ENCODE measurements at regions not wholly inside any gene's neighbourhood (a gene's known extent, or its start where the extent isn't known, plus 50 kb on each side); places are given as distances from the start of the nearest gene placed in this dataset.

DNA sequence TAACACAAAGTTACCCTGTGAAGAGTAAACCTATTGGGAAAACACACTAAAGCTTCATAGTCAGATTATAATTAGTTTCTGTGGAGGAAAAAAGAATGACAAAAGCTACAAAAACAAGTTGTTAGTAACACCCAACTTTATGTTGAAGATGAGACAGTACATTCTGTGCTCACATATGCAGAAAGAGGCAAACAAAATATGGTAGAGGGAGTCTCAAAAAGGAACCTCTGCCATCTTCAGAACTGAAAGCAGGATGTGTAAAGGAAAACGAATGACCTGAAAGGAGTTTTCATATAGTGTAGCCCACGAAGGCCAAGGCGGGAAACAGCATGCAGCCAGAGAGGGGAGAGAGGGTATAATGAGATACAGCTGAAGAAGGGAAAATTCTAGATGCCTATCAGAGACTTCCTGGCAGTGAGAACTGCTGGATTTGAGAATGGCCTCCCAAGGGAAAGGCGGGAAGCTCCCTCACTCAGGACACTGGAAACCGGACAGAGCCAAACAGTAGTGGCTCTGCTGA lies 84.1 kb upstream of the HEY2 start:
- Histone ChIP-seq H3K9ac (ENCODE audit: low read length) (no peak overlapping the region), H3K4me1 (ENCODE audit: insufficient read depth, low read length, severe bottlenecking) (peaks cover 23% of the 10 kb centered on the region), H4K20me1 (ENCODE audit: insufficient read depth, low read length) (no peaks in the 10 kb centered on the region), H3K36me3 (ENCODE audit: insufficient read depth, low read length) (no peaks in the 10 kb centered on the region; the same call in 1 of the 2 replicates), H3K4me2 (ENCODE audit: low read length) (no peak overlapping the region), H3K9me2 (ENCODE audit: low read depth, low read length) (no peaks in the 10 kb centered on the region), H3F3A (ENCODE audit: insufficient read depth, low read length) (no peaks in the 10 kb centered on the region), H3K79me2 (ENCODE audit: insufficient read depth, low read length) (no peaks in the 10 kb centered on the region), H3K9me3 (ENCODE audit: low read length) (no peaks in the 10 kb centered on the region), H2AFZ (ENCODE audit: low read length) (no peak overlapping the region), H3K27me3 (ENCODE audit: insufficient read depth, low read length) (no peaks in the 10 kb centered on the region), H3K4me3 (ENCODE audit: low read depth, low read length, poor library complexity, severe bottlenecking) (no peak overlapping the region), H3K27ac (ENCODE audit: low read depth, low read length, poor library complexity, severe bottlenecking) (no peak overlapping the region)
- TF ChIP-seq, protein P1, sequence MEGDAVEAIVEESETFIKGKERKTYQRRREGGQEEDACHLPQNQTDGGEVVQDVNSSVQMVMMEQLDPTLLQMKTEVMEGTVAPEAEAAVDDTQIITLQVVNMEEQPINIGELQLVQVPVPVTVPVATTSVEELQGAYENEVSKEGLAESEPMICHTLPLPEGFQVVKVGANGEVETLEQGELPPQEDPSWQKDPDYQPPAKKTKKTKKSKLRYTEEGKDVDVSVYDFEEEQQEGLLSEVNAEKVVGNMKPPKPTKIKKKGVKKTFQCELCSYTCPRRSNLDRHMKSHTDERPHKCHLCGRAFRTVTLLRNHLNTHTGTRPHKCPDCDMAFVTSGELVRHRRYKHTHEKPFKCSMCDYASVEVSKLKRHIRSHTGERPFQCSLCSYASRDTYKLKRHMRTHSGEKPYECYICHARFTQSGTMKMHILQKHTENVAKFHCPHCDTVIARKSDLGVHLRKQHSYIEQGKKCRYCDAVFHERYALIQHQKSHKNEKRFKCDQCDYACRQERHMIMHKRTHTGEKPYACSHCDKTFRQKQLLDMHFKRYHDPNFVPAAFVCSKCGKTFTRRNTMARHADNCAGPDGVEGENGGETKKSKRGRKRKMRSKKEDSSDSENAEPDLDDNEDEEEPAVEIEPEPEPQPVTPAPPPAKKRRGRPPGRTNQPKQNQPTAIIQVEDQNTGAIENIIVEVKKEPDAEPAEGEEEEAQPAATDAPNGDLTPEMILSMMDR (IDR thresholded peaks at IDR 0.05; ENCODE audit: low read length): no peak
- TF ChIP-seq EZH2 (IDR thresholded peaks at IDR 0.05; ENCODE audit: borderline replicate concordance, low read length): no peak

DNA sequence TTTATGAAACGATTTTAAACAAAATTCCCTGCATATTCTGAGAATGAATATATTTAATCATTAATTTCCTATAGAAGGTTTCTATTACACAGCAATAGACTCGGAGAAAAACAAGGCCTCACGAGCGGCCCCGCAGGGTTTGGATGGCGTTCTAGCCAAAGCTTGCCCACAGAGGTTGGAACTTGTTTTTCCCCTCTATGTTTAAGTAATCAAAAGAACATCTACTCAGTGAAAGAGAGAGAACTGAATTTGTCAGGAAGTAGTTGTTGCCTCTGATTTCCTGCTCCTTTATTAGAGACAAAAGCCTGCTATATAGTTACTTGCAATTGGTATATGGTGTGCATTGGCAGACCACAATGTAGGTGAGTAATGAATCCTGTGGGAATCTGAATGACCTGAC lies 82.1 kb upstream of the HEY2 start:
- Histone ChIP-seq H3K4me1 (ENCODE audit: insufficient read depth, low read length, severe bottlenecking) (peaks cover 23% of the 10 kb centered on the region), H4K20me1 (ENCODE audit: insufficient read depth, low read length) (no peaks in the 10 kb centered on the region), H3F3A (ENCODE audit: insufficient read depth, low read length) (no peaks in the 10 kb centered on the region), H3K9me3 (ENCODE audit: low read length) (no peaks in the 10 kb centered on the region), H3K27me3 (ENCODE audit: insufficient read depth, low read length) (no peaks in the 10 kb centered on the region), H3K36me3 (ENCODE audit: insufficient read depth, low read length) (no peaks in the 10 kb centered on the region; the same call in 1 of the 2 replicates), H3K79me2 (ENCODE audit: insufficient read depth, low read length) (no peaks in the 10 kb centered on the region), H3K4me3 (ENCODE audit: low read depth, low read length, poor library complexity, severe bottlenecking) (no peak overlapping the region), H3K27ac (ENCODE audit: low read depth, low read length, poor library complexity, severe bottlenecking) (no peak overlapping the region), H3K9me2 (ENCODE audit: low read depth, low read length) (no peaks in the 10 kb centered on the region), H3K4me2 (ENCODE audit: low read length) (no peak overlapping the region), H2AFZ (ENCODE audit: low read length) (no peak overlapping the region), H3K9ac (ENCODE audit: low read length) (no peak overlapping the region)
- TF ChIP-seq, protein P1 (IDR thresholded peaks at IDR 0.05; ENCODE audit: low read length): no peak
- no peak for TF ChIP-seq EZH2 (IDR thresholded peaks at IDR 0.05; ENCODE audit: borderline replicate concordance, low read length)

DNA sequence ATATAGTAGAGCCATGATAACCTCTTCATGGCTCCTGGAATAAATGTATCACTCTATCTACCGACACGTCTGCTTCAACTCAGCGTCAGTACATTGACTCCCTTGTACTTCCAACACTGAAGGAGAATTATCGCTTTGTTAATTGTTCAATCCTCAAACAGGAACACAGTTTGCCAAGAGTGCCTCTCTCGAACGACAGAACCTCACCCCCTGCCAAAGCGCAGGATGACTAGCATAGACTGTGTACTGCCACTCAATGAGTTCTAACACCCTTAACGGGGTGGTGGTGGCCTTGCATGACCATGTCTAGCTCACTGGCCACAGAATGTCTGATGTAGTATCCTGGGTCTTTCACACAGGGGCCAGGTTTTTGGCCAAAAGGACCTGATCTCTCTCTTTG lies 81.4 kb upstream of the HEY2 start:
- Histone ChIP-seq H3K27me3 (ENCODE audit: insufficient read depth, low read length) (no peaks in the 10 kb centered on the region), H3F3A (ENCODE audit: insufficient read depth, low read length) (no peaks in the 10 kb centered on the region)

More for the DNA sequence above, 81.4 kb upstream of the HEY2 start:
- no peaks in the 10 kb centered on the region; the same call in 1 of the 2 replicates for H3K36me3 ChIP-seq (ENCODE audit: insufficient read depth, low read length)
- H3K9me3 ChIP-seq (ENCODE audit: low read length): no peaks in the 10 kb centered on the region
- H3K4me3 ChIP-seq (ENCODE audit: low read depth, low read length, poor library complexity, severe bottlenecking): no peak overlapping the region
- no peak for TF ChIP-seq EZH2 (IDR thresholded peaks at IDR 0.05; ENCODE audit: borderline replicate concordance, low read length)
- TF ChIP-seq, protein P1 (IDR thresholded peaks at IDR 0.05; ENCODE audit: low read length): no peak
- H3K27ac ChIP-seq (ENCODE audit: low read depth, low read length, poor library complexity, severe bottlenecking): no peak overlapping the region
- H3K9me2 ChIP-seq (ENCODE audit: low read depth, low read length): no peaks in the 10 kb centered on the region
- no peaks in the 10 kb centered on the region for H4K20me1 ChIP-seq (ENCODE audit: insufficient read depth, low read length)
- H2AFZ ChIP-seq (ENCODE audit: low read length): no peak overlapping the region
- H3K4me2 ChIP-seq (ENCODE audit: low read length): no peak overlapping the region
- no peak overlapping the region for H3K9ac ChIP-seq (ENCODE audit: low read length)
- no peaks in the 10 kb centered on the region for H3K79me2 ChIP-seq (ENCODE audit: insufficient read depth, low read length)
- peaks cover 15% of the 10 kb centered on the region for H3K4me1 ChIP-seq (ENCODE audit: insufficient read depth, low read length, severe bottlenecking)

Measured in OCI-LY1 (cell line).